GM21367 (cell line): ENCODE measurements at regions not wholly inside any gene's neighbourhood (a gene's known extent, or its start where the extent isn't known, plus 50 kb on each side); places are given as distances from the start of the nearest gene placed in this dataset.

Experiments
- ATAC-seq: cut with Tn5 transposase; IDR thresholded peaks from one replicate; pipeline ENCODE4 v1.9.1; 2021; ENCODE audit not compliant: unreplicated experiment

DNA sequence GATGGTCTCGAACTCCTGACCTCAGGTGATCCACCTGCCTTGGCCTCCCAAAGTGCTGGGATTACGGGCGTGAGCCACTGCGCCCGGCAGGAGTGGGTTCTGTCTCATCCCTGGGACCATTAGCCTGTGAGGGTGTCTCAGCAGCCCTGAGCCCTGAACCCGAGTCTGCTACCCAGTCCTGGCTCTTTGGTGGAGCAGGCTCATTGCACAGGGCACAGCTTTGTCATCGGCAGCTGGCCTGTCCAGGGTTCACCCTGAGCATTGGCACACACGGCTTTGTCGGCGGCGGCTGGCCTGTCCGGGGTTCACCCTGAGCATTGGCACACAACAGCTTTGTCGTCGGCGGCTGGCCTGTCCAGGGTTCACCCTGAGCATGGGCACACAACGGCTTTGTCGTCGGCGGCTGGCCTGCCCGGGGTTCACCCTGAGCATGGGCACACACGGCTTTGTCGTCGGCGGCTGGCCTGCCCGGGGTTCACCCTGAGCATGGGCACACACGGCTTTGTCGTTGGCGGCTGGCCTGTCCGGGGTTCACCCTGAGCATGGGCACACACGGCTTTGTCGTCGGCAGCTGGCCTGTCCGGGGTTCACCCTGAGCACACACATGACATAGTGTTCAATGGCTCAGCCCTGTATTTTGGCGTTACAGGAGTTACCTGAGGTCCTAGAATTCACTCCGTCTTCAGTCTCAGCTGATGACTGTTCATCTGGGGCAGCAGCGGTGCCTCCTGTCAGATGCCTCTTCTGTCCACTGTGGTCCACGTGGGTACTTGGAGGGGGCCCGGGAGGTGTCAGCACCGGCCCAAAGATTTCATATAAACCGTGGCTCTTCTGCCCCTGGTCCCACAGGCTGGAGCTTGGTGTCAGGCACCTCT is 1082.5 kb downstream of the BRD1 start:
- ATAC-seq: no peak

DNA sequence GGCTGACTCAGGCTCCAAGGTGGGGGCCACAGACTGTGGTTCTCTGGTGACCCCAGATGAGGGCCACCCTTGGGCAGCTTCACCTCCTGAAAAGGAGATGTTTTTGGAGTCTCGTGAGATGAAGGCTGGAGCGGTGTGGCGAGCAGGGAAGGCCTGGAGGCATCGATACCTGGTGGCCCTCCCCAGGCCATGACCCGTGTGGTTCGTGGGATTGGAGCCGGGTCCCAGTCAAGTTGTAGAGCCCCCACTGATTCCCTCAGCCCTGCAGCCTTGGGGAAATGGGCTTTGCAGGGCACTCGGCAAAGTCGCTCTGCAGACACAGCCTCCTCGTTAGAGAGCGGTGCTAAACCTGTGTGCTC is 1083.4 kb downstream of the BRD1 start:
- ATAC-seq: no peak

DNA sequence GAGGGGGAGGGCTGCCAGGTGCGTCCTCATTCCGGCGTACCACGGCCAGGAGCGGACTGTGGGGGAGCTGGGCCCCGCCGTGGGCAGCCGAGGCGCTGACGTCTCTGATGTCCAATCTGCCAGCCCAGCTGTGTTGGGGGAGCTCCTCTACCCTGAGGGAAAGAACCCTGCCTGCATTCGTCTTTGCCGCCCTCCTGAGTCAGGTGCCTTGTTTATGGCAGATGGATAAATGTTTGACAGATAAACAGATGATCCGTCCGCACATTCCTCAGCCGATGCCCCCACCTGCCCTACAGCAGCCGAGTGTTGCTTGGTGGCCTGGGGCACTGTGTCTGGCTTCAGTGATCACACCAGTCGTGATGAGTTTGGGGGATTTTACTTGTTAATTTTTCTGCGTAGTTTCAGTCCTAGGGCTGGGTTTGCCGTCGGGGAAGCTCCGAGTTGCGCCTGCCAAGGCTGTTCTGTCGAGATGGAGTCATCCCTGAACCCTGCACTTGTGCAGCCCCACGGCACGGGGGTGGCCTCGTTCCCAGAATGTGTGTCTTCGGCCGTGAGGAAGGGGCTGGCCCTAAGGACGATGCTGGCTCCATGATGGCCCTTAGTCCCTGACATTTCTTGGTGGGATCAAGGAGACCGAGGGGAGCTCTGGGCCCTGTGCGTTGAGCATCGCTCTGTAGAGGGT is 1083.9 kb downstream of the BRD1 start:
- ATAC-seq: no peak

DNA sequence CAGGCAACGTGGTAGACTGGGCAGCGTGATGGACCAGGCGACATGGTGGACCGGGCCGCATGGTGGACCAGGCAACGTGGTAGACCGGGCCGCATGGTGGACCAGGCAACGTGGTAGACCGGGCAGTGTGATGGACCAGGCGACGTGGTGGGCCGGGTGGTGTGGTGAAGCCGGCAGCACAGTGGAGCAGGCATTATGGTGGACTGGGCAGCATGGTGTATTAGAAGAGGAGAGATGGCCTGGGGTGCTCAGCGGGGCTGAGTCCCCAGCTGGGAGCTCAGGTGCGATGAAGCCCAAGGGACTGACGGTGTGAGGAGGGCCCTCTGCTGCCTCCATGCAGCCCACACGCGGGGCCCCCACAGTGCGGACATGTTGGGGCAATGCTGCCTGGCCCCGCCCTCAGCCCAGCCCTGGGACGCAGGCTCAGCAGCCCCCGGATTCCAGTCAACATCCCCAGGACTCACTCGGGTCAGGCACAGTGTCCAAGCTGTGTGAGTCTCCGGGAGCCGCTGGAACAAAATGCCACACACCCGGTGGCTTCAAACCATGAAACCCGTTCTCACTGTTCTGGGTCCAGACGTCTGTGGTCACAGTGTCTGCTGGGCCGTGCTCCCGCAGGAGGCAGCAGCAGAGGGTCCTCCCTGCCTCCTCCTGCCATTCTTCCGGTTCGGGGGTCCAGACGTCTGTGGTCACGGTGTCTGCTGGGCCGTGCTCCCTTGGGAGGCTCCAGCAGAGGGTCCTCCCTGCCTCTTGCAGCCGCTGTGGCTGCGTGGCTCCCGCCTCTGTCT is 1084.9 kb downstream of the BRD1 start:
- ATAC-seq: no peak

DNA sequence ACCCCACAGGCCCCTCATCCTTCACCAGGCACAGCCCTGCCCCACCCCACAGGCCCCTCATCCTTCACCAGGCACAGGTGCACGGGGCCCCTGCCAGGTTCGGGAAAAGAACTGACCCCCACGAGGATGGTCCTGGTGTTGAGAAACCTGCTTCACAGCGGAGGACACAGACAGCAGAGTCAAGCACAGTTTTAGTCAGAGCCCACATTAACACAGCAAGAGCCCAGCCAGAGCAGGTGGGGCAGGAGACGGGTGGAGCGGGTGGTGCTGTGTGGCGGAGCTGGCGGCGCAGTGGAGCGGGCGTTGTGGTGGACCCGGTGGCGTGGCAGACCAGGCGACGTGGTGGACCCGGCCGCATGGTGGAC is 1085.5 kb downstream of the BRD1 start:
- ATAC-seq: no peak

DNA sequence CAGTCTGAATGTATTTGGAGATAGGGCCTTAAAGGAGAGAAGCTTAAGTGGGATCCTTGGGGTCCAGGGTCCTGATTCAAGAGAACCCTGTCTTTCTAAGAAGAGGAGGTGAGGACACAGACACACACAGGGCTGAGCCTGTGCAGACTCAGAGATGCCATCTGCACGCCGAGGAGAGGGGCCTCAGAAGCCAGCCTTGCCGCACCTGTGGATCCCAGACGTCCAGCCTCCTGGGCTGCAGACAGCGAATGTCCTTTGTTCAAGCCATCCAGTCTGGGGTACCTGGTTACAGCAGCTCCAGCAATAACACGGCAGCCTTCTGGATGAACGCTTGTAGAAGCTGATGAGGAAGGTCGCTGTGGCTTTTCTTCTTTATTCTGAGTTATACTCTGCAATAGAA is 1086.1 kb downstream of the BRD1 start:
- ATAC-seq: no peak

DNA sequence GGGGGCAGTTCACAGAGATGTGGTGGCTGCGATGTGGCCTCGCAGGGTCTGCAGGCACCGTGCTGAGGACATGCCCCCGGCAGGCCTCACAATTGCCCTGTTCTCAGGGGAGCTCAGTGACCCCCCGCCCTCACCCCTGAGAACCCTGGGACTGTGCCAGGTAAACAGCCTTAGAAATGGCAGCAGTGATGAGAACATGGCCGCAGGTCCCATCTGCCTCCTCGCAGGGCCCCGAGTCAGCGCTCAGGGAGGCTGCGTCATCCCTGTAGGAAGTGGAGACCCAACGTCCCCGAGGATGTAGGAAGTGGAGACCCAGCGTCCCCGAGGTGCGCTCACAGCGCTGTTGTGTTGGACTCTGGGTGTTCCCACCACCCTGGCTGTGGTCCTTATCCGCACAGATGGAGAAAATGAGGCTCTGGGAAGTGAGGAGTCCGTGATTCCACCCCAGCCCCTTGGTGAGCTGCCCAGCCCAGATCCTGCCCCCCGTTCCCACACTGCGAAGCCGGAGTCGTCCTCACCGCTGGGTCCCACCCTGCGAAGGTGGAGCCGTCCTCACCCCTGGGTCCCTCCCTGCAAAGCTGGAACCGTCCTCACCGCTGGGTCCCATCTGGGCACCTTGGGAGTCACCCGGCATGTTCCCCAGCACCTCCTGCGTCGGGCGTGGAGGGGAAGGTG is 1086.8 kb downstream of the BRD1 start:
- no peak for ATAC-seq

DNA sequence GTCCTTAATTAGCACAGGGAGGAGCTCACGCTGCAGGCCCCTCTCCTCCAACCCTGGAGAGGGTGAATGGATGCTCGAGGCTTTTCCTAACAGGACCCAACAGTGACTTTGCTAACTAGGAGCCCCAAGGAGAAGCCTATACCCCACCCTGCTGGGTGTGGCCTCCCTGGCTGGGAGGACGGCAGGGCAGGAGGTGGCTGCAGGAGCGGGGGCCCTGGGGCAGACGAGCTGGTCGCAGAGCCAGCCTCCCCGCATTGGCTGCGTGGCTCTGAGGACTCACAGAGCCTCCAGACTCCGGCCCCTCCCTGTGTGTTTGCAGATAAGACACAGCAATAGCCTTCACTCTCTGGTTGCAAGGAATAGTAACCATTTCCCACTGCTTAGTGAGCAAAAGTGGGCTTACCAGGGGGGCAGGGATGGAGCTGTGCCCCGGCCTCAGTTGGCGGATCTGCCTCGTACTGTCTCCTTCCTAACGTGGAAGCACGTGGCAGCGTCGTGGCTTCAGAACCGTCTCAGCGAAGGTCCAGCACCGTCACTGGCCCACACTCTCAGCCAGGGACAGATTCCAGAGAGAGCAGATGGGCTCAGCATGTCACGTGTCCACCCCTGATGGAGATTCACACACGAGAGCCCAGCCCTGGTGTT is 1087.5 kb downstream of the BRD1 start:
- ATAC-seq: no peak

DNA sequence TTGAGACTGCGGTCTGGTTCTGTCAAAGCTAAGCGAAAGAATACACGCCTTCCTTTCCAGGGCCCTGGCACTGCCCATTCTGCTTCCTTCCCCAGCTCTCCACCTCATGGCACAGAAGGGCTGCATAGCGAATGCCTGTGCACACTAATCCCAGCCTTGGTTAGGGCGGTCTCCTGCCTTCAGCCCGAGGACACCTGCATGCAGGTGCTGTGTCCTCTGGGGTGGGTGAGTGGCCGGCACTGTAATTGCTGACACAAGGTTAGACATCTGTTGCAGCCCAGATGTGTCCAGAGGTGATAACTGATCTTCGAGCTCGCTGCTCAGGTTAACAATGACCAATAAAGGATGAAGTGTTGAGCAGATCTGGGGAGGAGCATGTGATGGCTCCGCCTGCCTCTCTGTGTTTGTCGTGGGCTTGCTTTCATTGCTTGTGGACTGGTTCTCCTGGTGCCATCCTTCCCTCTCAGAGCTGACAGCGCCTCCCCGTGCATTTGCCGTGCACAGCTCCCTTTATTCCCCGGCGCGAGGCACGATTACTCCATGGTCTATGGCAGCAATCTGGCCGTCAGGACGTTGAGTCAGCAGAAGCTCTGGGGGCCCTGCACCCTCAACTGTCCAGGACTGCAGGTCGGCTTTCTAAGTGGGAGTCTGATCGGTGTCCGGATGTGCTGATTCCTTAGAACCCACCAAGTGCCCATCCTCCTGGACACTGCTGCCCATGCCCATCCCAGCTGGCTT is 1088.2 kb downstream of the BRD1 start:
- ATAC-seq: no peak

DNA sequence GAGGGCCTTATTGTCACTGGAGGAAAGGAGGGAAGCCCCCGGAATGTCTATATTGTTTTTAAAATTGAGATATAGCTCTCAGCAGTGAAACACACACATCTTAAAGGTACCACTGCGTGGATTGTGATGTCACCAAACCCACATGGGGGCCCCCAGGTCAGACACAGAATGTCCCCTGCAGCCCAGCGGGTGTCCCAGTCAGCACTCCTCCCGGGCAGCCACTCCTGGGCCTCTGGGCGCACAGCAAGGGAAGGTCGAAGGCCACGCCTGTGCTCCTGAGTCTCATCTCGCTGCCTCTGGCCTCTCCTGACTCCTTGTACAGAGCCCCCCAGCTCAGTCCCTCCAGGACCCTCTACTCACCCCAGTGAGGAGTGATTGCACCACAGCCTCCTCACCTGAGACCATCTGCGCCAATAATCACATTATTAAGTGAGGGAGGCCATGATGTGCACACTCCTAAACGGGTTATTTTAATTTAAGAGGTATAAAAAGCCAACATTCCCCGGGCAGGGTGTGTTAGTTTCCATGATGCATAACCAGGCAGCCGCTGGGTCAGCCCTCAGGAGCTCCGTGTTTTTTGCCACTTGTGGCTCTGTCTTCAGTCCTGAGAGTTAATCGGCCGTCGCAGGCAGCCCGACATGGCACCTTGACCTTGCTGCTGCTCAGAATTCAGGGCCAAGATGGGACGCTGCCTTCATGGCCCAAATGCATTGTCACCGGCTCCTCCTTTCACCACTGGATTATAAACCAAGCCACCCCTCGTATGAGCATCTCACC is 1089.3 kb downstream of the BRD1 start:
- no peak for ATAC-seq

DNA sequence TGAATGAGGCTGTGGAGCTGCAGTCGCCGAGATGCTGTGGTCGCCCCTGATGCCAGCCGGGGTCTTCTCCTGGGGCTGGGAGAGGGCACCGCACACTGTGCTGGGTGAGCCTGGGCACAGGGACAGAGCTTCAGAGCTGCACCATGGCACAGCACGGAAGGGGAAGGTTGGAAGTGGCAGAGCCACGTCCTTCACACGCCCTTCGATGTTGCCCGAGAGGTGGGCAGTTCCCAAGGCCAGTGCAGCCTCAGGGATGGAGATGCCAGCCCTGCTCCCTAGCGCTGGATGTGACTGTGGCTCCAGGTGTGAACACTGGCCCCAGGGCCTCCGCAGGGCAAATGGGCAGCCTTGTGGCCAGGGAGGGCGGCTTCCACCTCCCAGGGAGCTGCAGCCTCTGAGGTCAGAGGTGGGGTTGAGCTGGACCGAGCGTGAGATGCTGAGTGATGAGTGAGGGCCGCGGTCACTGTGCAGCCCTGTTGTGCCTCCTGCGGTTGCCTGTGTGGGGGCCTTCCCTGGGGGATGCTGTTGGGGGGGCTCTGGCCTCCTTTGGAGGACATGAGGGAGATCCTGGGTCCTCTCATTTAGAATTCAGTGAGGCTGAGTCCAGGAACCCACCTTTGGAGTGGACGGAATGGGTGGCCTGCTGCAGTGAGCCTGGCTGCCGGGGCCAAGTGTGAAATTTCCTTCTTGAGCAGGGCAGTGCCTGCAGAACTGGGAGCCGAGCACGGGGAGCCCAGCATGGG is 1090.0 kb downstream of the BRD1 start:
- ATAC-seq: no peak

DNA sequence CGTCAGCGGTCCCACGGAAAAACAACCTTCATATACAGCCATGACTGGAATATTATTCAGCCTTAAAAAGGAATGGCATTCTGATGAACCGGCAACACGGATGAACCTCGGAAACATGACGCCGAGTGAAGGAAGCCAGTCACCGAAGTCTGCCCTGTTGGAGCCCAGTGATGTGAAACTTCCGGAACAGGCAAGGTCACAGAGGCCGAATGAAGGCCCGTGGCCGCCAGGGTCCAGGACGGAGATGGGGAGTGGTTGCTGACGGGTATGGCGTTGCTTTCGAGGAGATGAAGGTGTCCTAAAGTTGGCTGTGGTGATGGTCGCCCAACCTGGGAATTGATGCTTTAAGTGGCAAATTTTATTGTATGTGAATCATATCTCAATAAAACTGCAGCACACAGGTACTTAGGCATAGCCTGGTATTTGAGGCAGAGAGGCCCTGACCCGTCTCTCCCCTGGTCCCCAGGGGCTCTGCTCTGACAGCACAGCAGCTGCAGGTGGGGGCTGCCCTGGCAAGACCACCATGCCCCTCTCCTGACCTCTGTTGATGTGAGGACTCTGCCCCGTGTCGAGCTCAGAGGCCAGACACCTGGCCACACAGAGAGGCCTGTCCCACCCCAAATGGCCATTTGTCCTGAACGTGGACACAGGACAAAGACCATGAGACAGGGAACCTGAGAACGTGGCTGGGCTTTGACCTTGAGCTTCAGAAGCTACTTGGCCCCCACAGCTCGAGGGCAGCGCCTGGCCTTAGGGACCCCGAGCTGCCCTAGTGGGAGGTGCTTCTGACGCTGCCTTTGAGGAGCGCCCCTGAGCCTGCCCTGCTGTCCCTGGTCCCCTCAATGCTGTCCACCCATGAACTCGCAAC is 1090.8 kb downstream of the BRD1 start:
- ATAC-seq: no peak

DNA sequence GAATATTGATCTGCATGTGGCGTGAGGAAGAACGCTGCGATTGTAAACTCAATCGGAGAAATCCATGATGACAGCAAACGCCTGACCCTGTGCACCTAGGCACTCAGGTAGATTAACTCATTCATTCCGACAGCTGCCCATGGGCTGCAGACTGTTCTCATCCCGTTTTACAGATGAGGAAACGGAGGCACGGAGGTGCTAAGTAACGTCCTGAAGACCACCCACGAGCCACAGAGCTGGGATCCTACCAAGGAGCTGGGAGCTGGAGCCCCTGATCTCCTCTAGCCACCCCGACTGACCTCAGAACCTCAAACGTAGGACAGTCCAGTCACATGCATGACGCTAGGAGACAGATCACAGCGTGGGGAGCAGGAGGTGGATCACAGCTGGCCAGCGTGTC is 1092.7 kb downstream of the BRD1 start:
- no peak for ATAC-seq

DNA sequence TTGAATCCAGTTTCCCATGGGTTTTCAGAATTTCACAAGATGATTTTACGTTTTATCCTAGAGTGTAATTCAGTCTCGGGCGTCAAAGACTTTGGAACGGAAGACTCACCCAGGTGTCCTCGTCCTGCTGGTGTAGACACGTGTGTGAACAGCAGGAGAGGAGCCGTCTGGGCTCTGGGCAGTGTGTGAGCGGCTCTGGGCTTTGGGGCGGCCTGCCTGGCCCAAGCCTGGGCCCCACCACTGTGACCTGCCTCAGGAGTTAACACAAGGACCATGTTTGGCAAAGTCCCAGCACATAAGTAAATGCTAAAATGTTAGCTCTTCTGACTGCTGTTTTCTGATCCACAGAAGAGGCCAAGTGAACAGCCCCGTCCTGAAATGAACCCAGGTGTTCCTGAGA is 1093.3 kb downstream of the BRD1 start:
- ATAC-seq: no peak

DNA sequence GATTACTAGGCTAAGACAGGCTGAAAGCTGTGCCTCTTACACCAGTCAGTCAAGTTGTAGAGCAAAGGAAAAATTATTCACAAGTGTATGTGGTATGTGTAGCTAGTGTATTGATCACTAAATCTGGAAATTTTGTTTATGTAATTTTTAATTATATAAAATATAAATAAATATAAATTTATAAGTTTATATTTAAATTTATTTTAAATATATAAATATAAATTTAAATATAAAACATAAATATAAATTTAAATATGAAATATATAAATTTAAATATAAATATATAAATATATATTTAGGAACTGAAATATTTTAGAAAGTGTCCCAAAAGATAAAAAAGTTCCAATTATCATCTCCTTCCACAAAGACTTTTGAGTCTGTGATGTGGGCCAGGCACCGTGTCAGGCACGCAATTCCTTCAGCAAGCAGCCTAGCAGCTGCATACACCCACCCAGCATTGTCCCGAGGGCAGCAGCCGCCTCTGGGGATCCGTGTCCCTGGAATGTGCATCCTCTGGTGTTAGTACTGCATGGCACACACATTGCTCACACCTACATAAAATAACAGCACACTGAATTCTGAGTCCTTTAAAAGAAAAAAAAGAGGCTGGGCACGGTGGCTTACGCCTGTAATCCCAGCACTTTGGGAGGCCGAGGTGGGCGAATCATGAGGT is 1098.0 kb downstream of the BRD1 start:
- no peak for ATAC-seq

DNA sequence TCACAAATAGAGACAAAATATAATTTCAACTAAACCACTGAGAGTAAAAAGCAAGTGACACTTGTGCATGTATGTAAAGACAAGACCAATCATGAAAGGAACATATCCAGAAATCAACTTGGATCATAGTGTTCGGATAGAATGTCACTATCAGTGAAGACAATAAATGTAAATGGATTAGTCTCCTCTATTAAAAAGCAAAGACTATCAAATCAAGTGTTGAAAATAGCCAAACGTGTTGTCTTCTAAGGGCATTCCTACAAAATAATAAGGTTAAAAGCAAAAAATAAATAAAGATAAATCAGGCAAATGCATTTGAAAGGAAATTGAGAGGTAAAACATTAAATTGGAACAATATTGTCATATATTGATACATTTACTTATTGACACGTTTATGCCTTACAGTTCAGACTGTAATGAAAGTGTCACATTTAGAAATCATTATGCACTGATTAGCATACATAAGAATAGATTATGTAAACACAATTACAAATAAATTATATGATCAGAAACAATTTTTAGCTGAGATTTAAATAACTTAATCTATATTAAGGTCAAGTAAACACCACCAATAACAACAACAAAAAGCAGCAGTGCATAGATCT is 1100.1 kb downstream of the BRD1 start:
- no peak for ATAC-seq

DNA sequence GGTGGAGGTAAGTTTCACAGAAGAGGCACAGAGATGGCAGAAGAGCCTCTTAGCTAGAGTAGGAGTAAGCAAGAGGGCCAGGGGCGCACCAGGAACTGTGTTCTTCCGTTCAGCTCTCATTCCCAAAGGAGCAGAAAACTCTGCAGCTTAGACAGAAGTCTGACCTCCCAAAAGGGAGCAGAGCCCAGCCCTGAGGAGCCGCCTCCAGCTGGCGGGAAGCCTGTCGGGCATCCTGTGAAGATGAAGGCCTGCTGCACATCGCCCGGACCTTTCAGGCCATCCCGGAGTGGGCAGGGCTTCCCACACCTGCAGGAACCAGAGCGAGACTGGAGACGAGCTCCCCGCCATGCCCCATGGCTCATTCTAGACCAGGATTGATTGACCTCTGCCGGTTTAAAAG is 1102.8 kb downstream of the BRD1 start:
- no peak for ATAC-seq
